DND-41 (cell line): ENCODE measurements at regions not wholly inside any gene's neighbourhood (a gene's known extent, or its start where the extent isn't known, plus 50 kb on each side); places are given as distances from the start of the nearest gene placed in this dataset.

Source experiments
- ATAC-seq: fragments of 200-7000 bp; cut with Tn5 transposase; 3 replicates; pipeline ENCODE4 v1.9.1; 2021; ENCODE audit warnings: low read depth; ENCODE audit not compliant: insufficient read depth
- DNase-seq: peaks from one replicate; pipeline ENCODE4 v3.0.0-alpha.2; 2020
- H2AFZ ChIP-seq: 2 replicates; pipeline ENCODE4 v1.6.0; 2012; ENCODE audit warnings: low read depth, low read length
- H3K27ac ChIP-seq: 2 replicates; pipeline ENCODE4 v1.5.1; 2012; ENCODE audit warnings: low read length, inconsistent platforms
- H3K27me3 ChIP-seq: fragments of 200-600 bp; sonication (generic); 2 replicates; pipeline ENCODE4 v1.6.0; 2012; ENCODE audit warnings: low read length, mild to moderate bottlenecking, inconsistent platforms; ENCODE audit not compliant: insufficient read depth, poor library complexity
- H3K36me3 ChIP-seq: 2 replicates; pipeline ENCODE4 v1.5.1; 2012; ENCODE audit warnings: low read length, inconsistent platforms; ENCODE audit not compliant: insufficient read depth
- H3K4me1 ChIP-seq: 2 replicates; pipeline ENCODE4 v1.5.1; 2012; ENCODE audit warnings: mild to moderate bottlenecking, low read length; ENCODE audit not compliant: insufficient read depth
- H3K4me2 ChIP-seq: 2 replicates; pipeline ENCODE4 v1.6.0; 2012; ENCODE audit warnings: mild to moderate bottlenecking, moderate library complexity, low read length, inconsistent platforms; ENCODE audit not compliant: insufficient read depth
- H3K4me3 ChIP-seq, 2 experiments: fragments of 200-600 bp in 1 of 2; shearing (Covaris generic) in 1 of 2; 2 replicates each; pipeline ENCODE4 v1.5.1; 2012 to 2016; ENCODE audit warnings: inconsistent platforms in 2 of 2, low read length in 2 of 2, mild to moderate bottlenecking in 2 of 2, low read depth in 1 of 2, moderate library complexity in 1 of 2
- H3K79me2 ChIP-seq: 2 replicates; pipeline ENCODE4 v1.6.0; 2012; ENCODE audit warnings: low read length, inconsistent platforms; ENCODE audit not compliant: insufficient read depth
- H3K9ac ChIP-seq: 2 replicates; pipeline ENCODE4 v1.6.0; 2012; ENCODE audit warnings: low read depth, mild to moderate bottlenecking, inconsistent platforms, low read length, moderate library complexity
- H3K9me3 ChIP-seq: 2 replicates; pipeline ENCODE4 v1.5.1; 2012; ENCODE audit warnings: low read length, moderate library complexity, mild to moderate bottlenecking, inconsistent platforms; ENCODE audit not compliant: insufficient read depth, severe bottlenecking
- H4K20me1 ChIP-seq: 2 replicates; pipeline ENCODE4 v1.6.0; 2012; ENCODE audit warnings: low read length; ENCODE audit not compliant: insufficient read depth
- CTCF ChIP-seq: IDR thresholded peaks from 2 replicates; pipeline ENCODE4 v1.5.1; 2012; ENCODE audit warnings: borderline replicate concordance, low read length, moderate library complexity, mild to moderate bottlenecking; ENCODE audit not compliant: poor library complexity, severe bottlenecking; ENCODE audit errors: extremely low read depth
- EZH2 ChIP-seq: IDR thresholded peaks from 3 replicates; pipeline ENCODE4 v1.6.1; 2012; ENCODE audit warnings: borderline replicate concordance, low read depth, mild to moderate bottlenecking, moderate library complexity, low read length, inconsistent platforms; ENCODE audit not compliant: severe bottlenecking

GRCh38 chr11:96961931-96962330 is 572.1 kb downstream of the JRKL start:
- Histone ChIP-seq H3K4me2 (no peak overlapping the region), H3K27me3 (no peaks in the 10 kb centered on the region), H3K9ac (no peak overlapping the region), H4K20me1 (no peaks in the 10 kb centered on the region), H3K4me1 (no peaks in the 10 kb centered on the region), H3K36me3 (no peaks in the 10 kb centered on the region), H3K79me2 (no peaks in the 10 kb centered on the region), H3K9me3 (no peaks in the 10 kb centered on the region), H3K27ac (no peak overlapping the region), H3K4me3 (no peak overlapping the region), H2AFZ (no peak overlapping the region)
- TF ChIP-seq EZH2 (no peak), CTCF (no peak)
- ATAC-seq (no peak), DNase-seq (no peak)

- Histone ChIP-seq H3K9ac (no peak overlapping the region), H3K27me3 (no peaks in the 10 kb centered on the region), H2AFZ (no peak overlapping the region), H3K79me2 (no peaks in the 10 kb centered on the region), H3K4me1 (no peaks in the 10 kb centered on the region), H3K27ac (no peak overlapping the region), H3K36me3 (no peaks in the 10 kb centered on the region), H3K9me3 (no peaks in the 10 kb centered on the region), H3K4me3 (no peak overlapping the region), H3K4me2 (no peak overlapping the region), H4K20me1 (no peaks in the 10 kb centered on the region)
- no peak for TF ChIP-seq CTCF
- TF ChIP-seq EZH2 = no peak
- DNase-seq (no peak), ATAC-seq (no peak)
Measured at GRCh38 chr11:96963375-96963774, 573.6 kb downstream of the JRKL start.

GRCh38 chr11:96964661-96965060 is 574.8 kb downstream of the JRKL start:
- DNase-seq (no peak), ATAC-seq (no peak)
- H2AFZ ChIP-seq = no peak overlapping the region
- H3K79me2 ChIP-seq = no peaks in the 10 kb centered on the region
- no peak overlapping the region for H3K9ac ChIP-seq
- no peaks in the 10 kb centered on the region for H3K36me3 ChIP-seq
- no peak overlapping the region for H3K27ac ChIP-seq
- TF ChIP-seq EZH2 = no peak
- TF ChIP-seq CTCF = no peak
- H3K27me3 ChIP-seq = no peaks in the 10 kb centered on the region
- H3K4me2 ChIP-seq = no peak overlapping the region
- no peaks in the 10 kb centered on the region for H4K20me1 ChIP-seq
- no peak overlapping the region for H3K4me3 ChIP-seq
- no peaks in the 10 kb centered on the region for H3K9me3 ChIP-seq
- no peaks in the 10 kb centered on the region for H3K4me1 ChIP-seq

GRCh38 chr11:96967616-96968015 is 577.8 kb downstream of the JRKL start:
- Histone ChIP-seq H3K4me3 (no peak overlapping the region), H4K20me1 (no peaks in the 10 kb centered on the region), H3K27me3 (no peaks in the 10 kb centered on the region), H3K36me3 (no peaks in the 10 kb centered on the region), H3K9ac (no peak overlapping the region), H3K27ac (no peak overlapping the region), H2AFZ (no peak overlapping the region), H3K79me2 (no peaks in the 10 kb centered on the region), H3K4me1 (no peaks in the 10 kb centered on the region), H3K9me3 (no peaks in the 10 kb centered on the region), H3K4me2 (no peak overlapping the region)
- TF ChIP-seq CTCF (no peak), EZH2 (no peak)
- DNase-seq = no peak
- ATAC-seq = no peak
